A673 (cell line): ENCODE measurements at regions not wholly inside any gene's neighbourhood (a gene's known extent, or its start where the extent isn't known, plus 50 kb on each side); places are given as distances from the start of the nearest gene placed in this dataset.

Experiments
- BruUV-seq: library from RNA; stranded (reverse); fragments of 400-500 nt; replicated peaks from 2 replicates; lab custom pipeline; 2021; lab: Mats Ljungman, UMichigan
- CTCF ChIA-PET: fragments of 300-600 bp; sonication (Branson Sonifier 250); formaldehyde crosslinking; loops from one replicate; lab custom pipeline; 2022; ENCODE audit warnings: antibody characterized with exemption; lab: Charles Lee
- POLR2A ChIA-PET: fragments of 300-600 bp; sonication (Branson Sonifier 250); formaldehyde crosslinking; loops from one replicate; lab custom pipeline; 2022; ENCODE audit warnings: antibody characterized with exemption; ENCODE audit not compliant: low non-redundant PET; lab: Charles Lee
- DNase-seq: peaks from one replicate; pipeline ENCODE4 v3.0.0-alpha.2; 2015; ENCODE audit warnings: low spot score
- H3K27ac ChIP-seq: fragments of 200-600 bp; sonication (generic); 2 replicates; pipeline ENCODE4 v1.5.1; 2016; ENCODE audit warnings: mixed run types, low read depth, mild to moderate bottlenecking, mixed read lengths, antibody characterized with exemption, low read length; ENCODE audit not compliant: poor library complexity, severe bottlenecking
- H3K27me3 ChIP-seq: fragments of 200-600 bp; sonication (generic); replicated peaks from 2 replicates; pipeline ENCODE4 v1.6.1; 2017; ENCODE audit warnings: mixed run types, low read depth, mild to moderate bottlenecking, mixed read lengths, antibody characterized with exemption, low read length; ENCODE audit not compliant: insufficient read depth, poor library complexity
- H3K36me3 ChIP-seq: fragments of 200-600 bp; sonication (generic); 2 replicates; pipeline ENCODE4 v1.6.1; 2016; ENCODE audit warnings: mixed run types, mild to moderate bottlenecking, mixed read lengths, antibody characterized with exemption, low read length; ENCODE audit not compliant: insufficient read depth, poor library complexity, severe bottlenecking
- H3K4me1 ChIP-seq: fragments of 200-600 bp; sonication (generic); 2 replicates; pipeline ENCODE4 v1.6.1; 2017; ENCODE audit warnings: mixed run types, mild to moderate bottlenecking, mixed read lengths, antibody characterized with exemption, low read length; ENCODE audit not compliant: insufficient read depth, poor library complexity, severe bottlenecking
- H3K4me3 ChIP-seq: fragments of 200-600 bp; sonication (generic); 2 replicates; pipeline ENCODE4 v1.5.1; 2016; ENCODE audit warnings: low read depth, mixed run types, mild to moderate bottlenecking, mixed read lengths, low read length; ENCODE audit not compliant: poor library complexity, severe bottlenecking
- H3K9me3 ChIP-seq: fragments of 200-600 bp; sonication (generic); 2 replicates; pipeline ENCODE4 v1.6.1; 2016; ENCODE audit warnings: mixed run types, low read depth, mild to moderate bottlenecking, mixed read lengths, antibody characterized with exemption, low read length; ENCODE audit not compliant: poor library complexity, severe bottlenecking
- CTCF ChIP-seq: fragments of 300-800, 200-600 bp; sonication (generic); conservative IDR thresholded peaks from 2 replicates; pipeline ENCODE4 v1.5.1; 2017; ENCODE audit warnings: low read depth, mild to moderate bottlenecking, antibody characterized with exemption, low read length, moderate library complexity, mixed read lengths
- EZH2 ChIP-seq: fragments of 200-600 bp; sonication (generic); IDR thresholded peaks from 2 replicates; pipeline ENCODE4 v1.6.1; 2017; ENCODE audit warnings: borderline replicate concordance, low read depth, mild to moderate bottlenecking, mixed read lengths, antibody characterized with exemption, low read length; ENCODE audit not compliant: poor library complexity, severe bottlenecking
- intact Hi-C: fragments of 100-400 bp; cut with micrococcal nuclease; formaldehyde crosslinking; loops from one replicate; pipeline ENCODE4 v1.10.0; 2022; ENCODE audit not compliant: unreplicated experiment

- H3K27ac ChIP-seq = no peak overlapping the region
- CTCF ChIA-PET = interaction anchor here (0.6 kb wide), 1 partner anchor 527 kb away, joined by 4 read pairs; no protein-coding TSS in a partner anchor
Observed at GRCh38 chrX:13473442-13474163, 95.8 kb upstream of the EGFL6 start.

GRCh38 chrX:13472975-13473374 lies 96.4 kb upstream of the EGFL6 start:
- H3K4me3 ChIP-seq = no peak overlapping the region
- DNase-seq = no peak
- H3K4me1 ChIP-seq = no peaks in the 10 kb centered on the region
- intact Hi-C loops = no loop called here
- H3K9me3 ChIP-seq = no peaks in the 10 kb centered on the region
- no TSS peak for BruUV-seq
- no peak for TF ChIP-seq EZH2
- peak; percentile 27; the same call in 1 of the 2 replicates for TF ChIP-seq CTCF
- ChIA-PET POLR2A (no interaction called here), CTCF (no interaction called here)
- H3K36me3 ChIP-seq = no peaks in the 10 kb centered on the region
- no peak overlapping the region for H3K27ac ChIP-seq
- no peaks in the 10 kb centered on the region for H3K27me3 ChIP-seq

More at GRCh38 chrX:13473442-13474163, 95.8 kb upstream of the EGFL6 start:
- TF ChIP-seq EZH2 (no peak), CTCF (no peak)
- intact Hi-C loops = no loop called here
- Histone ChIP-seq H3K4me3 (no peak overlapping the region), H3K4me1 (no peaks in the 10 kb centered on the region), H3K27me3 (no peaks in the 10 kb centered on the region), H3K9me3 (no peaks in the 10 kb centered on the region), H3K36me3 (no peaks in the 10 kb centered on the region)
- POLR2A ChIA-PET = no interaction called here
- BruUV-seq = no TSS peak
- DNase-seq = no peak

- Histone ChIP-seq H3K27me3 (no peaks in the 10 kb centered on the region), H3K9me3 (no peaks in the 10 kb centered on the region), H3K36me3 (no peaks in the 10 kb centered on the region), H3K4me1 (no peaks in the 10 kb centered on the region), H3K4me3 (no peak overlapping the region), H3K27ac (no peak overlapping the region)
- TF ChIP-seq EZH2 (no peak), CTCF (no peak)
- intact Hi-C loops = no loop called here
- BruUV-seq = no TSS peak
- ChIA-PET CTCF (no interaction called here), POLR2A (no interaction called here)
- DNase-seq = no peak
Observed at GRCh38 chrX:13471269-13471668, 98.1 kb upstream of the EGFL6 start.
